Stomach (tissue), 8 donors: ENCODE measurements at regions not wholly inside any gene's neighbourhood (a gene's known extent, or its start where the extent isn't known, plus 50 kb on each side); places are given as distances from the start of the nearest gene placed in this dataset.

Source experiments
- DNase-seq, 2 donors: peaks; one replicate each; pipeline versions ENCODE4 v3.0.0 to v3.0.0-alpha.2; 2013 to 2019
- H3K27ac ChIP-seq, 5 donors: fragments of 200-600 bp in 4 of 5; sonication (generic) in 4 of 5; one replicate each; pipeline ENCODE4 v1.5.1; 2013 to 2019; ENCODE audit warnings: mild to moderate bottlenecking in 1 of 5, moderate library complexity in 1 of 5
- H3K27me3 ChIP-seq, 3 donors: fragments of 200-600 bp; sonication (generic); one replicate each; pipeline ENCODE4 v1.5.1; 2017 to 2019; ENCODE audit warnings: mixed run types in 1 of 3
- H3K36me3 ChIP-seq, 4 donors: fragments of 200-600 bp; sonication (generic); 1 replicate in 3 of 4; 2 replicates in 1 of 4; pipeline ENCODE4 v1.5.1; 2016 to 2019
- H3K4me1 ChIP-seq, 4 donors: fragments of 200-600 bp; sonication (generic); one replicate each; pipeline ENCODE4 v1.5.1; 2016 to 2019
- H3K4me3 ChIP-seq, 4 donors: fragments of 200-600 bp; sonication (generic) in 3 of 4; one replicate each; pipeline ENCODE4 v1.5.1; 2016 to 2019; ENCODE audit warnings: mild to moderate bottlenecking in 1 of 4
- H3K9me3 ChIP-seq, 4 donors: fragments of 200-600 bp; sonication (generic); one replicate each; pipeline ENCODE4 v1.5.1; 2016 to 2019
- EP300 ChIP-seq: sonication (generic); formaldehyde crosslinking; IDR thresholded peaks from one replicate; pipeline ENCODE4 v1.6.1; 2017; ENCODE audit warnings: antibody characterized with exemption
- POLR2A ChIP-seq, 4 donors: fragments of 450-650 bp; IDR thresholded peaks; one replicate each; pipeline ENCODE4 v1.6.1; 2016; ENCODE audit warnings: antibody characterized with exemption in 4 of 4, control low read depth in 2 of 4, mild to moderate bottlenecking in 1 of 4, moderate library complexity in 1 of 4
- POLR2AphosphoS5 ChIP-seq, 3 donors: sonication (generic); formaldehyde crosslinking; IDR thresholded peaks; one replicate each; pipeline ENCODE4 v1.6.1; 2016; ENCODE audit warnings: antibody characterized with exemption in 3 of 3
- WGBS, 5 donors: extraction: QIAGEN DNeasy Blood & Tissue Kit in 3 of 5; methylation state at CpG; one replicate each; pipeline versions ENCODE4 v1.1.5 to v1.1.7; 2013 to 2018; 5-methylcytosine and 5-hydroxymethylcytosine counted together
- intact Hi-C: fragments of 100-400 bp; cut with DNase I; formaldehyde crosslinking; loops from one replicate; pipeline ENCODE4 v1.15.1; 2023; ENCODE audit warnings: low total_unique reads
- TF ChIP-seq, protein P1 (sequence below), 7 experiments: fragments of 450-650 bp in 4 of 7; fragments of 200-600 bp in 3 of 7; sonication (generic) in 3 of 7; IDR thresholded peaks; one replicate each; pipeline ENCODE4 v1.5.1; 2016 to 2019; ENCODE audit warnings: antibody characterized with exemption in 7 of 7, control low read depth in 2 of 7, mild to moderate bottlenecking in 1 of 7
- donor health status: healthy with polysubstance abuse.
- donor health status: Bipolar disorder and iron deficiency.
- donor health status: healthy.

DNA sequence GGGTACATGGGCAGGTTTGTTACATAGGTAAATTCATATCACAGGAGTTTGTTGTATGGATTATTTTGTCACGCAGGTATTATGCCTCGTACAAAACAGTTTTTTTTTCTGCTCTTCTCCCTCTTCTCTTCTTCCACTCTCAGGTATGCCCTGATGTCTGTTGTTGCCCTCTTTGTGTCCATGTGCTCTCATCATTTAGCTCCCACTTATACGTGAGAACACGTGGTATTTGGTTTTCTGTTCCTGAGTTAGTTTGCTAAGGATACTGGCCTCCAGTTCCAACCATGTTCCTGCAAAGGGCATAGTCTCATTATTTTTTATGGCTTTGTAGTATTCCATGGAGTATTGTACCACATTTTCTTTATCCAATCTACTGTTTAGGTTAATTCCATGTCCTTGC is 65.7 kb downstream of the UNC5CL start:
- H3K4me1 ChIP-seq, result no peaks in the 10 kb centered on the region
- intact Hi-C loops, result no loop called here
- TF ChIP-seq POLR2A (IDR thresholded peaks at IDR 0.05) (no peak), EP300 (no peak), POLR2AphosphoS5 (IDR thresholded peaks at IDR 0.05) (no peak)
- TF ChIP-seq, protein P1, sequence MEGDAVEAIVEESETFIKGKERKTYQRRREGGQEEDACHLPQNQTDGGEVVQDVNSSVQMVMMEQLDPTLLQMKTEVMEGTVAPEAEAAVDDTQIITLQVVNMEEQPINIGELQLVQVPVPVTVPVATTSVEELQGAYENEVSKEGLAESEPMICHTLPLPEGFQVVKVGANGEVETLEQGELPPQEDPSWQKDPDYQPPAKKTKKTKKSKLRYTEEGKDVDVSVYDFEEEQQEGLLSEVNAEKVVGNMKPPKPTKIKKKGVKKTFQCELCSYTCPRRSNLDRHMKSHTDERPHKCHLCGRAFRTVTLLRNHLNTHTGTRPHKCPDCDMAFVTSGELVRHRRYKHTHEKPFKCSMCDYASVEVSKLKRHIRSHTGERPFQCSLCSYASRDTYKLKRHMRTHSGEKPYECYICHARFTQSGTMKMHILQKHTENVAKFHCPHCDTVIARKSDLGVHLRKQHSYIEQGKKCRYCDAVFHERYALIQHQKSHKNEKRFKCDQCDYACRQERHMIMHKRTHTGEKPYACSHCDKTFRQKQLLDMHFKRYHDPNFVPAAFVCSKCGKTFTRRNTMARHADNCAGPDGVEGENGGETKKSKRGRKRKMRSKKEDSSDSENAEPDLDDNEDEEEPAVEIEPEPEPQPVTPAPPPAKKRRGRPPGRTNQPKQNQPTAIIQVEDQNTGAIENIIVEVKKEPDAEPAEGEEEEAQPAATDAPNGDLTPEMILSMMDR (IDR thresholded peaks at IDR 0.05), result no peak
- no peaks in the 10 kb centered on the region for H3K27me3 ChIP-seq
- H3K27ac ChIP-seq, result no peak overlapping the region
- WGBS, 5 donors, result 88 to 97% (median 92%) methylated on average over 4 of the region's 4 CpGs
- no peak overlapping the region for H3K4me3 ChIP-seq
- no peaks in the 10 kb centered on the region for H3K36me3 ChIP-seq
- DNase-seq, result no peak
- no peaks in the 10 kb centered on the region for H3K9me3 ChIP-seq

DNA sequence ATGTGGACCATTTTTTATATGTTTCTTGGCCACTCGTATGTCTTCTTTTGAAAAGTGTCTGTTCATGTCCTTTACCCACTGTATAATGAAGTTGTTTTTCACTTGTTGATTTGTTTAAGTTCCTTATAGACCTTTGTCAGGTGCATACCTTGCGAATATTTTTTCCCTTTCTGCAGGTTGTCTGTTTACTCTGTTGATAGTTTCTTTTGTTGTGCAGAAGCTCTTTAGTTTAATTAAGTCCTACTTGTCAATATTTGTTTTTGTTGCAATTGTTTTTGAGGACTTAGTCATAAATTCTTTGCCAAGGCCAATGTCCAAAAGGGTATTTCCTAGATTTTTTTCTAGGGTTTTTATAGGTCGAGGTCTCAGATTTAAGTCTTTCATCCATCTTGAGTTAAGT is 66.2 kb downstream of the UNC5CL start:
- H3K27ac ChIP-seq, result no peak overlapping the region
- no peak for TF ChIP-seq POLR2A (IDR thresholded peaks at IDR 0.05)
- TF ChIP-seq, protein P1 (IDR thresholded peaks at IDR 0.05), result no peak
- TF ChIP-seq POLR2AphosphoS5 (IDR thresholded peaks at IDR 0.05), result no peak
- H3K36me3 ChIP-seq, result no peaks in the 10 kb centered on the region
- no peaks in the 10 kb centered on the region for H3K4me1 ChIP-seq
- DNase-seq, result no peak
- H3K27me3 ChIP-seq, result no peaks in the 10 kb centered on the region
- no peak overlapping the region for H3K4me3 ChIP-seq
- WGBS, 5 donors, result 41 to 64% (median 54%) methylated on average over 3 of the region's 3 CpGs
- no peaks in the 10 kb centered on the region for H3K9me3 ChIP-seq
- intact Hi-C loops, result no loop called here

DNA sequence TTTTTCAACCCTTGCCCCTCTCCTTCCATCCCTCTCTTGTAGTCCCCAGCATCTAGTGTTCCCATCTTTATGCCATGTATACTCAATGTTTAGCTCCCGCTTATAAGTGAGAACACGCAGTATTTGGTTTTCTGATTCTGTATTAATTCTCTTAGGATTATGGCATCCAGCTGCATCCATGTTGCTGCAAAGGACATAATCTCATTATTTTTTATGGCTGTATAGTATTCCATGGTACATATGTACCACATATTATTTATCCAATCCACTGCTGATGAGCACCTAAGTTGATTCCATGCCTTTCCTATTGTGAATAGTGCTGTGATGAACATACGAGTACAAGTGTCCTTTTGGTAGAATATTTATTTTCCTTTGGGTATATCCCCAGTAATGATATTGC is 66.8 kb downstream of the UNC5CL start:
- Histone ChIP-seq H3K9me3 (no peaks in the 10 kb centered on the region), H3K27me3 (no peaks in the 10 kb centered on the region), H3K27ac (no peak overlapping the region), H3K36me3 (no peaks in the 10 kb centered on the region), H3K4me3 (no peak overlapping the region), H3K4me1 (no peaks in the 10 kb centered on the region)
- intact Hi-C loops, result no loop called here
- no peak for TF ChIP-seq EP300
- TF ChIP-seq POLR2AphosphoS5 (IDR thresholded peaks at IDR 0.05), result no peak
- TF ChIP-seq, protein P1 (IDR thresholded peaks at IDR 0.05), result no peak
- TF ChIP-seq POLR2A (IDR thresholded peaks at IDR 0.05), result no peak
- no peak for DNase-seq
- WGBS, 5 donors, result 97 to 100% (median 98%) methylated on average over 3 of the region's 3 CpGs

DNA sequence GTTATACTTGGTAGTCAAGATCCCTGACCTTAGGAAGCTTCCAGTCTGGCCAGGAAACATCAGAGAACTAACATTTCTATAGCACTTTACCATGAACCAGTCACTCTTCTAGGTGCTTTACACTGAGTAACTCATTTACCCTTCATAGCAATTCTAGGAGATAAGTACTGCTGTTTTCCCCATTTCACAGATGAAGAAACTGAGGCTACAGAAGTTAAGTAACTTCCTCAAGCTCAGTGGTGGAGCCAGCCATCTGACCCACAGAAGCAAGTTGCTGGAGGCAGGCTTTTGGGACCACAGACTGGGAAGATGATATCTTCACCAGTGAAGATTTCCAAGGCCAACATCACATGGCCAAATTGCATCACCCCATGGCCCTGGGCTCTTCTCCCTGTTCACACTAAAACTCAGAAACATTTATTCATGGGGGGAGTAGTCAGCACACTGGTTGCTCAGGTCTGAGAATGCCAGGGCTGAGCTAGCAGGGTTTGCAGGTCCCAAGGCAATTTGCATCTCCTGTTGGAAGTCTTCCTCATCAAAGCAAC is 70.3 kb downstream of the UNC5CL start:
- intact Hi-C loops, result no loop called here

More for the DNA sequence above, 70.3 kb downstream of the UNC5CL start:
- Histone ChIP-seq H3K4me3 (no peak overlapping the region), H3K27me3 (no peaks in the 10 kb centered on the region), H3K36me3 (no peaks in the 10 kb centered on the region), H3K27ac (no peak overlapping the region), H3K4me1 (no peaks in the 10 kb centered on the region), H3K9me3 (no peaks in the 10 kb centered on the region)
- no peak for TF ChIP-seq POLR2AphosphoS5 (IDR thresholded peaks at IDR 0.05)
- TF ChIP-seq, protein P1 (IDR thresholded peaks at IDR 0.05), result no peak
- DNase-seq, result no peak
